ENCODE measurements at regions not wholly inside any gene's neighbourhood (a gene's known extent, or its start where the extent isn't known, plus 50 kb on each side); places are given as distances from the start of the nearest gene placed in this dataset.

DNA sequence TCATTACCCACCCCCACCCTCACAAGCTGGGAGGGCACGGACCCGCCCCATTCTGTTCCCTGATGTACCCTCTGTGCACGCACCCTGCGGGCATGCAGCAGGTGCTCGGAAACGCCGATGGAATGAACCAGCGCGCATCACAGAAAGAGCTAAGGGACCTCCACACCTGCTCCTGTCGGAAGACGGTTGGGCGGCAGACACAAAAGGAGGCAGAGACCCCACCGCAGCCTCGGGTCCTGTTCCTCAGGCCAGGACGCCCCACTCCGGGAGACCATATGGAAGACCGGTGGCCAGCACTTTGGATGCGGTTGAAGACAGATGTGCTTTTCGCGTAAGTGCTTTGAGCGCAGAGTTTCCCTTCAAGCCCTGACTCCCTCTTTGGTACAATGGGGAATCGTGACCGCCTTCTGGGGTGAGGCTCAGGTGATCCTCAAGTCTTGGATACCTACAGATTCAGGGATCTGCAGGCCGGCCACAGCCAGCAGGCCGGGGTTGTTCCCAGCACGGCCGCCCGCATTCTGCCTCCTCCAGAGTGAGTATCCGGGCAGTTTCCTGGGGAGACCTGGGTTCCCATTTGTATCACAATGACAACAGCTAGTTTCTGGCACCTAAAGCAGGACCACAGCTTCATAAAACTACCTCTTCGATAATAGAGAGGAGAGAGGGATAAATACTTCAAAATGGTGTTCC lies 123.1 kb downstream of the FOXL1 start:
- Histone ChIP-seq H3K36me3 (ENCODE audit: control insufficient read depth in 2 of 2, insufficient read depth in 1 of 2, low read length in 2 of 2) (no peaks in the 10 kb centered on the region), H3K9me3 (ENCODE audit: control insufficient read depth, insufficient read depth, low read depth, low read length) (no peaks in the 10 kb centered on the region), H3K4me1 (ENCODE audit: control insufficient read depth, insufficient read depth, low read length) (no peaks in the 10 kb centered on the region), H3K27ac (ENCODE audit: extremely low read depth, low read depth, low read length) (no peak overlapping the region), H3K4me3 (ENCODE audit: low read depth, low read length) (no peak overlapping the region)
- ChIA-PET CTCF (no interaction called here), POLR2A (no interaction called here)
- TF ChIP-seq, protein P1, sequence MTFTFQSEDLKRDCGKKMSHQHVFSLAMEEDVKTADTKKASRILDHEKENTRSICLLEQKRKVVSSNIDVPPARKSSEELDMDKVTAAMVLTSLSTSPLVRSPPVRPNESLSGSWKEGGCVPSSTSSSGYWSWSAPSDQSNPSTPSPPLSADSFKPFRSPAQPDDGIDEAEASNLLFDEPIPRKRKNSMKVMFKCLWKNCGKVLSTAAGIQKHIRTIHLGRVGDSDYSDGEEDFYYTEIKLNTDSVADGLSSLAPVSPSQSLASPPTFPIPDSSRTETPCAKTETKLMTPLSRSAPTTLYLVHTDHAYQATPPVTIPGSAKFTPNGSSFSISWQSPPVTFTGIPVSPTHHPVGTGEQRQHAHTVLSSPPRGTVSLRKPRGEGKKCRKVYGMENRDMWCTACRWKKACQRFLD (tag by site-specific recombination; IDR thresholded peaks at IDR 0.05) = no peak
- TF ChIP-seq ZNF791 (tag by site-specific recombination; IDR thresholded peaks at IDR 0.05) (no peak), ZNF843 (tag by site-specific recombination; IDR thresholded peaks at IDR 0.05) (no peak), ZNF10 (tag by site-specific recombination; IDR thresholded peaks at IDR 0.05) (no peak), ZNF138 (tag by site-specific recombination; IDR thresholded peaks at IDR 0.05; ENCODE audit: borderline replicate concordance) (no peak), ZFP69B (tag by site-specific recombination; IDR thresholded peaks at IDR 0.05) (no peak), SALL2 (tag by site-specific recombination; IDR thresholded peaks at IDR 0.05; ENCODE audit: borderline replicate concordance) (no peak), ZNF768 (tag by site-specific recombination; IDR thresholded peaks at IDR 0.05) (no peak)
- TF ChIP-seq, protein P2, sequence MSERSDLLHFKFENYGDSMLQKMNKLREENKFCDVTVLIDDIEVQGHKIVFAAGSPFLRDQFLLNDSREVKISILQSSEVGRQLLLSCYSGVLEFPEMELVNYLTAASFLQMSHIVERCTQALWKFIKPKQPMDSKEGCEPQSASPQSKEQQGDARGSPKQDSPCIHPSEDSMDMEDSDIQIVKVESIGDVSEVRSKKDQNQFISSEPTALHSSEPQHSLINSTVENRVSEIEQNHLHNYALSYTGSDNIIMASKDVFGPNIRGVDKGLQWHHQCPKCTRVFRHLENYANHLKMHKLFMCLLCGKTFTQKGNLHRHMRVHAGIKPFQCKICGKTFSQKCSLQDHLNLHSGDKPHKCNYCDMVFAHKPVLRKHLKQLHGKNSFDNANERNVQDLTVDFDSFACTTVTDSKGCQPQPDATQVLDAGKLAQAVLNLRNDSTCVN (tag by site-specific recombination; optimal IDR thresholded peaks at IDR 0.05) = no peak

DNA sequence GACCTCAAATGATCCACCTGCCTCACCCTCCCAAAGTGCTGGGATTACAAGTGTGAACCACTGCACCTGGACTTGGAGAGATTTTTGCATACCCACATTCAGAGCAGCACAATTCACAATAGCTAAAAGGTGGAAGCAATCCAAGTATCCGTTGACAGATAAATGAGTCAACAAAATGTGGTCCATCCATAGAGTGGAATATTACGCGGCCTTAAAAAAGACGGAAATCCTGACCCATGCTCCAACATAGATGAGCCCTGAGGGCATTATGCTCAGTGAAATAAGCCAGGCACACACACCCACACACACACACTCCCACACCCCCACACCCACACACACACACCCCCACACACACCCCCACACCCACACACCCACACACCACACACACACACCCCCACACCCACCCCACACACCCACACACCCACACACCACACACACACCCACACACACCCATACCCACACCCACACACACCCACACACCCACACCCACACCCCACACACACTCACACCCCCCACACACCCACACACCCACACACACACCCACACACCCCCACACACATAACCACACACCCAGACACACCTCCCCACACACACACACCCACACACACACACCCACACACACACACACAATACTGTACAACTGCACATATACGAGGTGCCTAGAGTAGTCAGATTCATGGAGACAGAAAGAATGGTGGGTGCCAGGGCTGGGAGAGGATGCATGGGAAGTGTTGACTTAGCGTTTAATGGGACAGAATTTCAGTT lies 124.7 kb downstream of the FOXL1 start:
- H3K4me3 ChIP-seq (ENCODE audit: low read depth, low read length) = no peak overlapping the region
- no peaks in the 10 kb centered on the region for H3K4me1 ChIP-seq (ENCODE audit: control insufficient read depth, insufficient read depth, low read length)
- no peaks in the 10 kb centered on the region for H3K36me3 ChIP-seq (ENCODE audit: control insufficient read depth in 2 of 2, insufficient read depth in 1 of 2, low read length in 2 of 2)
- ChIA-PET POLR2A (no interaction called here), CTCF (no interaction called here)
- no peak overlapping the region for H3K27ac ChIP-seq (ENCODE audit: extremely low read depth, low read depth, low read length)
- H3K9me3 ChIP-seq (ENCODE audit: control insufficient read depth, insufficient read depth, low read depth, low read length) = no peaks in the 10 kb centered on the region
- TF ChIP-seq ZNF157 (tag by site-specific recombination; IDR thresholded peaks at IDR 0.05) (no peak), ZNF600 (tag by site-specific recombination; IDR thresholded peaks at IDR 0.05) (no peak), ZNF23 (tag by site-specific recombination; IDR thresholded peaks at IDR 0.05; ENCODE audit: borderline replicate concordance) (no peak), SCRT1 (tag by site-specific recombination; IDR thresholded peaks at IDR 0.05; ENCODE audit: borderline replicate concordance) (no peak), ZFHX2 (tag by site-specific recombination; conservative IDR thresholded peaks at IDR 0.05) (peak; percentile 94), ZBTB20 (tag by site-specific recombination; IDR thresholded peaks at IDR 0.05) (no peak), ZNF202 (tag by site-specific recombination; IDR thresholded peaks at IDR 0.05; ENCODE audit: borderline replicate concordance) (no peak), ZNF146 (tag by site-specific recombination; IDR thresholded peaks at IDR 0.05) (peak; percentile 71; the same call in 1 of the 2 replicates), ZNF623 (tag by site-specific recombination; IDR thresholded peaks at IDR 0.05) (no peak), ZNF311 (tag by site-specific recombination; IDR thresholded peaks at IDR 0.05; ENCODE audit: borderline replicate concordance) (no peak), KLF1 (tag by site-specific recombination; IDR thresholded peaks at IDR 0.05) (peak; percentile 92), EGR2 (tag by site-specific recombination; IDR thresholded peaks at IDR 0.05; ENCODE audit: low read depth) (peak; percentile 98), ZNF48 (tag by site-specific recombination; IDR thresholded peaks at IDR 0.05) (no peak), KLF9 (tag by site-specific recombination; IDR thresholded peaks at IDR 0.05; ENCODE audit: low read depth) (0 out of 2 replicates have a peak, but pooled peaks have one; percentile 13), TRIM28 (IDR thresholded peaks at IDR 0.05; ENCODE audit: borderline replicate concordance, low read length) (no peak), ZBTB7A (tag by site-specific recombination; IDR thresholded peaks at IDR 0.05; ENCODE audit: low read depth) (no peak)
- TF ChIP-seq, protein P3, sequence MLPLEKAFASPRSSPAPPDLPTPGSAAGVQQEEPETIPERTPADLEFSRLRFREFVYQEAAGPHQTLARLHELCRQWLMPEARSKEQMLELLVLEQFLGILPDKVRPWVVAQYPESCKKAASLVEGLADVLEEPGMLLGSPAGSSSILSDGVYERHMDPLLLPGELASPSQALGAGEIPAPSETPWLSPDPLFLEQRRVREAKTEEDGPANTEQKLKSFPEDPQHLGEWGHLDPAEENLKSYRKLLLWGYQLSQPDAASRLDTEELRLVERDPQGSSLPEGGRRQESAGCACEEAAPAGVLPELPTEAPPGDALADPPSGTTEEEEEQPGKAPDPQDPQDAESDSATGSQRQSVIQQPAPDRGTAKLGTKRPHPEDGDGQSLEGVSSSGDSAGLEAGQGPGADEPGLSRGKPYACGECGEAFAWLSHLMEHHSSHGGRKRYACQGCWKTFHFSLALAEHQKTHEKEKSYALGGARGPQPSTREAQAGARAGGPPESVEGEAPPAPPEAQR (tag by site-specific recombination; IDR thresholded peaks at IDR 0.05) = no peak
- TF ChIP-seq, protein P4, sequence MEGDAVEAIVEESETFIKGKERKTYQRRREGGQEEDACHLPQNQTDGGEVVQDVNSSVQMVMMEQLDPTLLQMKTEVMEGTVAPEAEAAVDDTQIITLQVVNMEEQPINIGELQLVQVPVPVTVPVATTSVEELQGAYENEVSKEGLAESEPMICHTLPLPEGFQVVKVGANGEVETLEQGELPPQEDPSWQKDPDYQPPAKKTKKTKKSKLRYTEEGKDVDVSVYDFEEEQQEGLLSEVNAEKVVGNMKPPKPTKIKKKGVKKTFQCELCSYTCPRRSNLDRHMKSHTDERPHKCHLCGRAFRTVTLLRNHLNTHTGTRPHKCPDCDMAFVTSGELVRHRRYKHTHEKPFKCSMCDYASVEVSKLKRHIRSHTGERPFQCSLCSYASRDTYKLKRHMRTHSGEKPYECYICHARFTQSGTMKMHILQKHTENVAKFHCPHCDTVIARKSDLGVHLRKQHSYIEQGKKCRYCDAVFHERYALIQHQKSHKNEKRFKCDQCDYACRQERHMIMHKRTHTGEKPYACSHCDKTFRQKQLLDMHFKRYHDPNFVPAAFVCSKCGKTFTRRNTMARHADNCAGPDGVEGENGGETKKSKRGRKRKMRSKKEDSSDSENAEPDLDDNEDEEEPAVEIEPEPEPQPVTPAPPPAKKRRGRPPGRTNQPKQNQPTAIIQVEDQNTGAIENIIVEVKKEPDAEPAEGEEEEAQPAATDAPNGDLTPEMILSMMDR (tag by site-specific recombination; IDR thresholded peaks at IDR 0.05) = no peak
- TF ChIP-seq, protein P5, sequence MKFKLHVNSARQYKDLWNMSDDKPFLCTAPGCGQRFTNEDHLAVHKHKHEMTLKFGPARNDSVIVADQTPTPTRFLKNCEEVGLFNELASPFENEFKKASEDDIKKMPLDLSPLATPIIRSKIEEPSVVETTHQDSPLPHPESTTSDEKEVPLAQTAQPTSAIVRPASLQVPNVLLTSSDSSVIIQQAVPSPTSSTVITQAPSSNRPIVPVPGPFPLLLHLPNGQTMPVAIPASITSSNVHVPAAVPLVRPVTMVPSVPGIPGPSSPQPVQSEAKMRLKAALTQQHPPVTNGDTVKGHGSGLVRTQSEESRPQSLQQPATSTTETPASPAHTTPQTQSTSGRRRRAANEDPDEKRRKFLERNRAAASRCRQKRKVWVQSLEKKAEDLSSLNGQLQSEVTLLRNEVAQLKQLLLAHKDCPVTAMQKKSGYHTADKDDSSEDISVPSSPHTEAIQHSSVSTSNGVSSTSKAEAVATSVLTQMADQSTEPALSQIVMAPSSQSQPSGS (tag by site-specific recombination; IDR thresholded peaks at IDR 0.05; ENCODE audit: low read depth) = no peak
